AG09309 (cell line): ENCODE measurements at regions not wholly inside any gene's neighbourhood (a gene's known extent, or its start where the extent isn't known, plus 50 kb on each side); places are given as distances from the start of the nearest gene placed in this dataset.

ENCODE experiments used
- DNase-seq: peaks from one replicate; pipeline ENCODE4 v3.0.0-alpha.2; 2010; ENCODE audit warnings: low read depth
- H3K4me3 ChIP-seq: 2 replicates; pipeline ENCODE4 v1.5.1; 2011; ENCODE audit warnings: mild to moderate bottlenecking, low read depth, low read length, moderate library complexity; ENCODE audit not compliant: control insufficient read depth
- TF ChIP-seq, protein P1 (sequence below): IDR thresholded peaks from 2 replicates; pipeline ENCODE4 v1.5.1; 2011; ENCODE audit warnings: mild to moderate bottlenecking, low read depth, low read length, inconsistent platforms; ENCODE audit not compliant: insufficient read depth, control insufficient read depth; ENCODE audit errors: missing control alignments

DNA sequence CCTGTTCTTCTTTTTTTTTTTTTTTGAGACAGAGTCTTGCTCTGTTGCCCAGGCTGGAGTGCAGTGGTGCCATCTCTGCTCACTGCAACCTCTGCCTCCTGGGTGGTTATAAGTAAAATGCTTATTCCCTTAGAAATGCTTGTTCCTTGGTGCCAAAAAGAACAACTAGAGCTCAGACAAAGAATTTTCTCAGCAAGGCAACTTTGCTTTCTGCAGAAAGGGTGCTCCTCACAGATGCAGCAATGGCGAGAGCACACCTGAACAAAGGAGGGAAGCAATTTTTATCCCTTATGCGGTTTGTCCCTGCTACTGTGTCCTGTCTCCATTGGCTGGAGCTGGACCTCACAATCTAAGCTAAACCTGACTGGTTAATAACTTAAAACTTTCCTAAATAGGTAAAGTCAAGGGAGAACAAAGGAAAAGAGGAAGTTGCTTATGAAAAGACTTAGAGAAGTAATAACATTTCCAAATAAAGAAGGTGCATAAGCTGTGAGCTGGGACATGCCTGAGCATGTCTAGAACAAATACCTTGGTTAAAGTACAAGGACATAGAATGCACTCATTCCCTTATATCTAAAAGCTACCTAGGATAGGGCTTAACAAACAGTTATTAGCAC, 90.0 kb upstream of the PRR5 start:
- H3K4me3 ChIP-seq = no peak overlapping the region
- TF ChIP-seq, protein P1, sequence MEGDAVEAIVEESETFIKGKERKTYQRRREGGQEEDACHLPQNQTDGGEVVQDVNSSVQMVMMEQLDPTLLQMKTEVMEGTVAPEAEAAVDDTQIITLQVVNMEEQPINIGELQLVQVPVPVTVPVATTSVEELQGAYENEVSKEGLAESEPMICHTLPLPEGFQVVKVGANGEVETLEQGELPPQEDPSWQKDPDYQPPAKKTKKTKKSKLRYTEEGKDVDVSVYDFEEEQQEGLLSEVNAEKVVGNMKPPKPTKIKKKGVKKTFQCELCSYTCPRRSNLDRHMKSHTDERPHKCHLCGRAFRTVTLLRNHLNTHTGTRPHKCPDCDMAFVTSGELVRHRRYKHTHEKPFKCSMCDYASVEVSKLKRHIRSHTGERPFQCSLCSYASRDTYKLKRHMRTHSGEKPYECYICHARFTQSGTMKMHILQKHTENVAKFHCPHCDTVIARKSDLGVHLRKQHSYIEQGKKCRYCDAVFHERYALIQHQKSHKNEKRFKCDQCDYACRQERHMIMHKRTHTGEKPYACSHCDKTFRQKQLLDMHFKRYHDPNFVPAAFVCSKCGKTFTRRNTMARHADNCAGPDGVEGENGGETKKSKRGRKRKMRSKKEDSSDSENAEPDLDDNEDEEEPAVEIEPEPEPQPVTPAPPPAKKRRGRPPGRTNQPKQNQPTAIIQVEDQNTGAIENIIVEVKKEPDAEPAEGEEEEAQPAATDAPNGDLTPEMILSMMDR = no peak
- DNase-seq = no peak

DNA sequence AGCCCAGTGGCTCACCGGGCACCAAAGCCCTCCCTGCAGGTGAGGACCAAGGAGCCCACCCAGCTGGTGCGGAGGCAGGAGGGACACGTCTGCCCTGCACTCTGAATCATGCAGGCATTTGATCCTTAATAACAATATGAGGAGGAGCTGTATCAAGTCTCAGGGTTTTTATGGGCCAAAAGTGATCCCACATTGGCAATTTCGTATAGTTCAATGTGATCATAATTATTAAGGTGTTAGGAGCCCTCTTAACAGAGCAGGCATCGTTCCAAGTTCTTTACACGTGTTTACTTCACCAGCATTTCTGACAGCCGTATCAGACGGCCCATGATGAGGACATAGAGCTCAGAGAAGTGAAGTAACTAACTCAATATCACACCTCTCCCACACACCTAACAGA, 91.9 kb upstream of the PRR5 start:
- no peak overlapping the region for H3K4me3 ChIP-seq
- no peak for DNase-seq
- TF ChIP-seq, protein P1 = no peak

DNA sequence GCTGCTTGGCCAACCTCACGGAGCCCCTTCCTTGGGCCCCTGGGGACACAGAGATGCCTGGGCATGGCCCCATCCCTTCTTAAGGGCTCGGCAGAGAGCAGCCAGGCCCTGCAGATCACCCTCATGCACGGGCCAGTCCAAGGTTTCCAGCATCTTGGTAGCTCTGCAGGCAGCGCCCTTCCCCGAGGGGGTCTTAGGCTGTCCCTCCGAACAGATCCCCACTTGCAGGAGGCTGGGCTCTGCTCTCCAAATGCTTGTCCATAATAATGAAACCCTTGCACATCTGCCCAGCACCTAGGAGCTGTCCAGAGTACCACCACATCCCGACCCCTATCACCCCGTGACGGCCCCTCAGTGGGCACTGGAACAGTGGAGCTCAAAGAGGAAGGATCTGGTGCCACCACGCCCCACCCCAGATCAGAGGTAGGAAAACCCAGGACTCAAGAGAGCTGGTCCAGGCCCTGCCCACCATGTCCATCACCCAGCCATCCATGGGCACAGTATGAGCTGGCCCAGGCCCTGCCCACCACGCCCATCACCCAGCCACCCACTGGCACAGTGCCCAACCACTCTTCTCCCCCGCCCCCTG, 92.5 kb upstream of the PRR5 start:
- H3K4me3 ChIP-seq = no peak overlapping the region
- DNase-seq = no peak
- TF ChIP-seq, protein P1 = no peak

DNA sequence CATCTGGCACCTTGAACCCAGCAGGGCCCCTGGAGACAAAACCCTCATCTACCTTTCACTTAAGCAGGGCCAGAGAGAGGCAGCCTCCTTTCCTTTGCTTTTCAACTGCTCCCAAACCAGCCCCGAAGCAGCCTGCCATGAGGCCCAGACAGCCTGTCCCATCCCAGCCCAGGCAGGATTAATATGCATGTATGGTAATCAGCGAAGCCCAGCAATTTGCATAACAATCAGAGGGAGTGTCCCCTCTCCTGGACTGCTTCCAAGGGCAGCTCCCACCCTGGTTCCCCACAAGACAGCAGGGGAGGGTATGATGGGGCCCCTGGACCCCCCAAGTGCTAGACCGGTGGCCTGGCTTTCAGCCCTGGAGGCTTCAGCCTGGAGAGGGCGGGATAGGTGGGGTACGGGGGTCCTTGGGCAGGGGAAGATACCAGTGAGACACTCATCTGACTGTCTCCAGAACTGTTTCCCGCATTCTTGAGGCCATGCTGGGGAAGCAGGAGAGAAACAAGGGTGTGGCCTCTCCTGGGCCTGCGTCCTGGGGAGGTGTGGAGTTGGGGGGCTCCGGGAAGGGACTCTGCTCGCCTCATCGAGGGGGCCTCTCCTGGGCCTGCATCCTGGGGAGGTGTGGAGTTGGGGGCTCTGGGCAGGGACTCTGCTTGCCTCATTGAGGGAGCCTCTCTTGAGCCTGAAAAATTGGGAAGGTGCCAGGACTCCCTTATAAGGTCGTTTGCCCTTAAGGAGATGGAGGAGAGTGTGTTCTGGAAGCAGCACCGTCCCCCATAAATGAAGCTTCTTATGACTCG, 93.2 kb upstream of the PRR5 start:
- DNase-seq = no peak
- no peak overlapping the region for H3K4me3 ChIP-seq
- TF ChIP-seq, protein P1 = no peak

DNA sequence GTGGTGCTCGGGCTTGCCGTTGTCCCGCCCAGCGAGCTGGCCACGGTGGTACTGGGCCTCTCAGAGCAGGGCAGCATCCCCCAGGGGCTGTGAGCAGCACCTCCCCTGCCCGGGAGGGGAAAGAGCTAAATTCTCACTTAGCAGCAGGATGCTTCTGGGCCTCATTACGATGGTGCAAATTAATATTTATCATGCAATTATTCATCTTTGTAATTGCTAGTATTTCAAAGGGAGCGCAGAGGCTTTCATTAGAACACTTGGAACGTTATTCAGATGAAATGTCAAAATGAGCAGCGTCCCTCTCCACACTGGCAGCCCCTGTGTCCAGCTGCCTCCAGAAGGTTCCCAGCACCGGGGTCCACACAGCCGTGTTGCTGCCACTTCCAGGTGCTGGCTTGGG, 95.9 kb upstream of the PRR5 start:
- TF ChIP-seq, protein P1 = no peak
- DNase-seq = no peak
- H3K4me3 ChIP-seq = no peak overlapping the region

DNA sequence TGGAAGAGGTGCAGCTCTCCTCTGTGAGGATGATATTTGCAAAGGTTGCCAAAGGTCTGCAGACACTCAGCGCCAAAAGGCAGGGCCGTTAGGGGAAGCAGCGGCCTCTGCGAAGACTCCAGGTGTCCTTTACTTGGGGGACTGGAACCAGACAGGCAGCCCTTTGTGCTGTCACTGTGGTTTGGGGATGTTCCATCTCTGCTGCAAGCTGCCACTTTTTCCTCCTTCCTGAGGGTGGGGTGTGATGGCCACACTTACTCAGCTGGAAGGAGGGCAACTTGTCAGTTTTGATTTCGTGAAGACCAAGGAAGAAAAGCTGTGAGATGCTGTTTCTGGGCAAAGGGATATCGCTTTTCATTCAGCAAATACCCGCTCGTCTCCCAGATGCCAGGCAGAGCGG, 96.5 kb upstream of the PRR5 start:
- TF ChIP-seq, protein P1 = no peak
- DNase-seq = no peak
- no peak overlapping the region for H3K4me3 ChIP-seq
